ENCODE measurements at regions not wholly inside any gene's neighbourhood (a gene's known extent, or its start where the extent isn't known, plus 50 kb on each side); places are given as distances from the start of the nearest gene placed in this dataset.
A peak's percentile ranks its signal among the peaks of the same experiment; 100 is the strongest.
"Not testable (repeated sequence)": the region's sequence is repeated elsewhere in the genome, so short reads cannot be mapped to it uniquely, and the experiment has no call there.

DNA sequence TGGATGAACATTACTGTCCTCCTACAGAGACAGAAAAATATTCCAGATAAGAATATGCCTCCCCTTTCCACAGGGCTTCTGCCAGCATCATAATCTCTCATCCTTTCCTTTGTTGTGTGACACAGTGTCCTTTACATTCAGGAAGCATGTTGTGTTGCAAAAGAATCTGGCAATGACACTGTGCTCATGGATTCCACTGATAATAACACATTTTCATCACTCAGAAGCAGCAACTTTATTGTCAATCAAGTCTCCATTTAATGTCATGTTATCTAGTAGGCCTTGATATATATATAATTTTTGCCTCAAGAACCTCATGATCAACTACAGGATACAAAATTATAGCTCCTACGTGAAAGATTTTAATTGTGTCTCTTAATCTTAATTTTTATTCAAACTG is 833.9 kb downstream of the FSTL5 start:
- no peak overlapping the region for H3K4me3 ChIP-seq (ENCODE audit: low read depth, low read length)
- DNase-seq (ENCODE audit: low read depth): no peak

DNA sequence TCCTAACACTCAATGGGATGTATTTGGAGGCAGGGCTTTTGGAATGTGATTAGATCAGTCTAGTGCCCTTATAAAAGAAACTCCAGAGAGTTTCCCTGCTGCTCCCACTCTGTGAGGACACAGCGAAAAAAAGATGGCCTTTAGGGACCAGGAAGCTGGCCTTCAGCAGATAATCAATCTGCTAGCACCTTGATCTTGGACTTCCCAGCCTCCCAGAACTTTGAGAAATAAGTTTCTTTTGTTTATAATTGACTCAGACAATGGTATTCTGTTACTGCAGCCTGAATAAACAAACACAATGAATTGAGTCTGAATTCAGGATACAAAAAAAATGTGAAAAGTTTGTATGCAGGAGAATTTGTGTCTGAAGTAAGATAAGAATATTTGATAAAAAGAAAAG is 842.1 kb downstream of the FSTL5 start:
- H3K4me3 ChIP-seq (ENCODE audit: low read depth, low read length): no peak overlapping the region
- no peak for DNase-seq (ENCODE audit: low read depth)

- H3K4me3 ChIP-seq (ENCODE audit: low read depth, low read length): no peak overlapping the region
- DNase-seq (ENCODE audit: low read depth): no peak
Observed at GRCh38 chr4:161320377-161320776, 843.4 kb downstream of the FSTL5 start.

DNA sequence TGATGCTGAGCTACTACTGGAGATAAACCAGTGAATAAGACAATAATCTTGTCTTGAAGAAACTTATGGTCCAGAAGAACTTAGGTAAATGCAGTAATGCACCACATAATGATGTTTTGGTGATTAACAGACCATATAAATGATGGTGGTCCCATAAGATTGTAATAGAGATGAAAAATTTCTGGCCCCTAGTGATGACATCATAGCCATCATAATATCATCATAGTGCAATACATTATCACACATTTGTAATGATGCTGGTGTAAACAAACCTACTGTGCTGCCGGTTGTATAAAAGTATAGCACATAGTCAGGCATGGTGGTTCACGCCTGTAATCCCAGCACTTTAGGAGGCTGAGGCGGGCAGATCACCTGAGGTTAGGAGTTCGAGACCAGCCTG is 846.8 kb downstream of the FSTL5 start:
- no peak for DNase-seq (ENCODE audit: low read depth)
- H3K4me3 ChIP-seq (ENCODE audit: low read depth, low read length): no peak overlapping the region

DNA sequence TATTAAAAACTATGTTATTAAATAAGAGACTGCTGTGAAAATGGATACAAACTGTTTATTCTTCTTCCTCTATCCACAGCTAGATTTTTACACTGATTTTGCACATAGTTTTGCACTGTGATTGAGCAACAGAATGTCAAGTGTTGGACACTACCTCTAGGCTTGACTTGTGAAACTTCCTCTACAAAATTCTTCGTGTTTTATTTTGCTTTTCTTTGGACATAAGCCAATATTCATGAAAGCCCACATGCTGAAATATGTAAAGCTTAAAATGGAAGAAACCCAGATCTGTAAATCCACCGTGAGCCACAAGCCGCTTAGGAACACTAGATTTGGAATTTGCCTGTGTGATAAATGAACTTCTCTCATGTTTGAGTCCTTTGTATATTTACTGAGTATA is 849.4 kb downstream of the FSTL5 start:
- no peak for DNase-seq (ENCODE audit: low read depth)
- H3K4me3 ChIP-seq (ENCODE audit: low read depth, low read length): no peak overlapping the region

DNA sequence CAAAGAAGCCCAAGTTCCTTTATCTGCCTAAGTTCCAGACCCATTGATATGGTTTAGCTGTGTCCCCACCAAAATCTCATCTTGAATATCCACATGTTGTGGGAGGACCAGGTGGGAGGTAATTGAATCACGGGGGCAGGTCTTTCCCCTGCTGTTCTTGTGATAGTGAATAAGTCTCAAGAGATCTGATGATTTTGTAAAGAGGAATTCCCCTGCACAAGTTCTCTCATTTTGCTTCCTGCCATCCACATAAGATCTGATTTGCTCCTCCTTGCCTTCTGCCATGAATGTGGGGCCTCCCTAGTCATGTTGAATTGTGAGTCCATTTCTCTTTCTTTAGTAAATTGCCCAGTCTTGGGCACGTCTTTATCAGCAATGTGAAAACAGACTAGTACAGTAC is 860.2 kb downstream of the FSTL5 start:
- H3K4me3 ChIP-seq (ENCODE audit: low read depth, low read length): no peak overlapping the region
- DNase-seq (ENCODE audit: low read depth): no peak

GRCh38 chr4:161291222-161291621 is 872.6 kb downstream of the FSTL5 start:
- H3K4me3 ChIP-seq (ENCODE audit: low read depth, low read length): no peak overlapping the region
- no peak for DNase-seq (ENCODE audit: low read depth)

DNA sequence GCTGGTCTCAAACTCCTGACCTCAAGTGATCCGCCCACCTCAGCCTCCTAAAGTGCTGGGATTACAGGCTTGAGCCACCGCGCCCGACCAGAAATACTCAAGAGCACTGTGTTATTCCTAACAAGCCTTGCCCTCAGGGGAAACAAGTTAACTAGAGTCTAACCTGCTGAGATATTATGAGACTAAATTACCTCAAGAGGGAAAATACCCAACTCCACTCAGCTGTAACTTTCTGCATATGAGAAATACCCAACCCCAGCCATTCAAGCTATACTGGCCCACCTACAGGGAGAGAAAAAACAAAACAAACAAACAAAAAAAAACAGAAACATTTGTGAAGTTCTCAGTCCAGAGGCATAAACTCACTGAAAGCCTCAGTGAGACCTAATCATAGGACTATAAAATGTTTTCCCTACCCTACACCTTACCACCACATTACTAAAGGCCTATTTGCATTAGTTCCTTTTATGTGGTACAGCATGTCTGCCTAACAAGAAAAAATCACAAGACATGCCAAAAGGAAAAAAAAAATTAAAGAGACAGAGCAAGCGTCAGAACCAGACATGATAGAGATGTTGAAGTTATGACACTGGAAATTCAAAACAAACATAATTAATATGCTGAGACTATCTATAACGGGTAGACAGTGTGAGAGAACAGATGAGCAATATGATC is 876.0 kb downstream of the FSTL5 start:
- no peak overlapping the region for H3K4me3 ChIP-seq (ENCODE audit: low read depth, low read length)
- no peak for DNase-seq (ENCODE audit: low read depth)

GRCh38 chr4:161285461-161285860 is 878.3 kb downstream of the FSTL5 start:
- no peak for DNase-seq (ENCODE audit: low read depth)
- no peak overlapping the region for H3K4me3 ChIP-seq (ENCODE audit: low read depth, low read length)

DNA sequence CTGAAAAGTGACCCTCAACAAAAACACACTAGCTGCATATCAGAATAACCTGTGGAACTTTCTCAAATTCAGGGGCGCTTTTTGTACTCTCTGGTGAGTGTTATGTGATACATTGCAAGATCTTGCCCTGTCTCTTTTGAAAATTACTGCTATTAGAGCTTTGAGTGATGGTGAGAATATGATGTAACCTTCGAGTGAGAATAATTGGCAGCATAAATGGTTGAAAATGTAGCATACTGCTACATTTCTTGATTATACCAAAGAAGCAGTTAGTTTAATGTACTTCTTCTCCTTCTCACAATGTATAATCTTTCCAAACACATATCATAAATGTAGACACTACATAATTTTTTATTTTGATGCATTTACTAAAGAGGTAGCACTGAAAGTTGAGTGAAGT is 882.9 kb downstream of the FSTL5 start:
- DNase-seq (ENCODE audit: low read depth): no peak
- no peak overlapping the region for H3K4me3 ChIP-seq (ENCODE audit: low read depth, low read length)

DNA sequence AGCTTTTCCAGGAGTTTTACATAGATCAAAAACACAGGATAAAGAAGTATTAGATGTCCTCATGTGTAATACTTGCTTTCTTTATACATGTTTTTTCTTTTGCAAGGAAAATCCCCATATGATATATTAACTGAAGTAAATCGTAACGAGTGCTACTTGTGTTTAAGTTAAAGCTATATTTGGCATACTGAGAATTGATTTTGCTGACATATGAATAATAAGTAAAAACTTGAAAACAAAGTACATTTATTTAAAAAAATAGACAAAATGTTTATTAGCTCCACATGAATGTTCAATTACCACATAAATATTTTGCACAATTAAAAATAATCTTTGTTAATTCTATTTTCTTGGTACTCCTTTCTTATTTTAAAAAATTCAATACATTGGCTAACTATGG is 884.7 kb downstream of the FSTL5 start:
- no peak overlapping the region for H3K4me3 ChIP-seq (ENCODE audit: low read depth, low read length)
- DNase-seq (ENCODE audit: low read depth): no peak

DNA sequence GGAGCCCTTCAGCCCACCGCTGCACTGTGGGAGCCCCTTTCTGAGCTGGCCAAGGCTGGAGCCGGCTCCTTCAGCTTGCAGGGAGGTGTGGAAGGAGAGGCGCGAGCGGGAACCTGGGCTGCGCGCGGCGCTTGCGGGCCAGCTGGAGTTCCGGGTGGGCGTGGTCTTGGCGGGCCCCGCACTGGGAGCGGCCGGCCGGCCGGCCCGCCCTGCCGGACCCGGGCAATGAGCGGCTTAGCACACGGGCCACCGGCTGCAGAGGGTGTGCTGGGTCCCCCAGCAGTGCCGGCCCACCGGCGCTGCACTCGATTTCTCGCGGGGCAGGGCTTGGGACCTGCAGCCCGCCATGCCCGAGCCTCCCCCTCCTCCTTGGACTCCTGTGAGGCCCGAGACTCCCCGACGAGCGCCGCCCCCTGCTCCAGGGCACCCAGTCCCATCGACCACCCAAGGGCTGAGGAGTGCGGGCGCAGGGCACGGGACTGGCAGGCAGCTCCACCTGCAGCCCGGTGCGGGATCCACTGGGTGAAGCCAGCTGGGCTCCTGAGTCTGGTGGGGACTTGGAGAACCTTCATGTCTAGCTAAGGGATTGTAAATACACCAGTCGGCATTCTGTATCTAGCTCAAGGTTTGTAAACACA is 886.5 kb downstream of the FSTL5 start:
- H3K4me3 ChIP-seq (ENCODE audit: low read depth, low read length); DNase-seq (ENCODE audit: low read depth): not testable (repeated sequence)

DNA sequence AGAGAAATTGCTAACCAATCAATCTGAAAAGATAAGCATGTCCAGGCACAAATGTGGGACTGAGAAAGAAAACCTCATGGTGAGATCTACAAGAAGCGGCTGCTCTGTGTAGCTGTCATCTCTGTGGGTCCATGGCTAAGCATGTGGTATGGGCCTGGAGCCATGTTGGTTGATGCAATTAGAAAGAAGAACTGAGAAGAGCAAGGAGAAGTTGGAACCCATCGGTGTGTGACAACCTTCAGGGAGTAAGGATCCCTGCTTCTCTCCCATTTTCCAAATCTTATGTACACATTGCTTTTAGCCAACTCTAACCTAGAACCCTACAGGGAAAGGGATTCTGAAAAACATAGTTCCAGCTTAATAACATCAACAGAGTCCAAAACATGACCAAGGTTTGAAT is 890.2 kb downstream of the FSTL5 start:
- no peak for DNase-seq (ENCODE audit: low read depth)
- H3K4me3 ChIP-seq (ENCODE audit: low read depth, low read length): no peak overlapping the region

DNA sequence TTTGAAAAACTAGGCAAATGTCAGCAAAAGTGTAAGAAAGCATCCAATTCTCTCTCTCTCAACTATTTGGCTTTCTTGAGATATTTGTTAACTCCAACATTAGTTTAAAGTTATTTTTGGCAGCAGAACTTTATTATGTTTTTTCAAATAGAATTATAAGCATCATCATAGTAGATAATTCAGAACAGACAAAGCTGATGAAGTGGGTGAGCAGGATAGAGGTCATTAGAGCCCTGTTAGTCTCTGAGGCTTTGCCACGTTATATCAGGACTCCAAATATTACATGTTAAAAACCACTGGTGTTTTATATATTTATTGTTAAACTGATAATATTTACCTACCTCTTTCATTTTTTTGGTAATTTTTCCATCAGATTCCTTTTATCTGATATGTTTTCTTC is 903.0 kb downstream of the FSTL5 start:
- DNase-seq (ENCODE audit: low read depth): no peak
- H3K4me3 ChIP-seq (ENCODE audit: low read depth, low read length): no peak overlapping the region

DNA sequence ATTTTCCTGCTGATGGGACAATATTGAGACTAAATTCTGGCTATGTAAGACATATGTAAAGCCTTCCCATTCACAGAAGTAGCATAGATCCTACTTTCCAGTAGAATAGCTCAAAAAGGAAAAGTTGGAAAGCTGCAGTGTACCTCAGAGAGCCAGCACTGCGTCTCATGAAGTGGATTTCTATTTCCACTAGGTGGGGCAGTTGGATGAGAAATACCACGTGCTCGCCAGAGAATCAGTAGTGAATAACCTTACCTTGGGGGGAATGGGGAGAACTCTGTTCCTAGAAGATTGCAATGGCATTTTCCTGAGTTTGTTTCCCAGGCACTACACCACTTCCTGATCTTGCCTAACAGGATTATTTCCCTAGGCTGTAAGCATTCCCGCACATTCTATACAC is 907.1 kb downstream of the FSTL5 start:
- no peak overlapping the region for H3K4me3 ChIP-seq (ENCODE audit: low read depth, low read length)
- DNase-seq (ENCODE audit: low read depth): no peak

GRCh38 chr4:161256172-161256571 is 907.6 kb downstream of the FSTL5 start:
- no peak for DNase-seq (ENCODE audit: low read depth)
- H3K4me3 ChIP-seq (ENCODE audit: low read depth, low read length): no peak overlapping the region

GRCh38 chr4:161254375-161254774 is 909.4 kb downstream of the FSTL5 start:
- DNase-seq (ENCODE audit: low read depth): no peak

DNA sequence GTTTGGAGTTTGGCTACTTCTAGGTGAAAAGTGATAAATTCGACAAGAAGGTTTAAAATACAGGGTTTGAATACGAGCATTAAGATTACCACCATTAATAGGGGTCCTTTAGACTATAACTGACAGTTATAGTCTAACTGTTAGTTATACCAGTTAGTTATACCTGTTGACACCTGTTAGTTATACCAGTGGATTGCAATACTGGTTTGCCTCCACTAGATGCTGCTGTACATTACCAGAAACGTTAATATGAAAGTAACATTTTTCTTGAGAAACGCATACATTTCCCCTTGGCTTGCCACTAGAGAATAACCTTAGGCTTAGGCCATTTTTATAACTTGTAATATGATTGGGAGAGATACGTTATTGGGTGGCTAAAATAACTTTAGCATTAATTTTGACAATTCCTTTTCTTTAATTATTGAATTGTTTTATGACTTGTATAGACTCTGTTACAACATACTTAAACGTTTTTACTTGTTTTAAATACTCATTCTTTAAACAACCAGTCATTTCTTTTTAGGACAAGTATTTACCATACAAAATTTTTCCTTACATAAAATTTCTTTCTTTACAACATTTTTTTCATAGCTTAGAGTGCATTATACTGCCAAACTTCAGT is 911.2 kb downstream of the FSTL5 start:
- no peak overlapping the region for H3K4me3 ChIP-seq (ENCODE audit: low read depth, low read length)
- no peak for DNase-seq (ENCODE audit: low read depth)

More at GRCh38 chr4:161254375-161254774, 909.4 kb downstream of the FSTL5 start:
- H3K4me3 ChIP-seq (ENCODE audit: low read depth, low read length): no peak overlapping the region

DNA sequence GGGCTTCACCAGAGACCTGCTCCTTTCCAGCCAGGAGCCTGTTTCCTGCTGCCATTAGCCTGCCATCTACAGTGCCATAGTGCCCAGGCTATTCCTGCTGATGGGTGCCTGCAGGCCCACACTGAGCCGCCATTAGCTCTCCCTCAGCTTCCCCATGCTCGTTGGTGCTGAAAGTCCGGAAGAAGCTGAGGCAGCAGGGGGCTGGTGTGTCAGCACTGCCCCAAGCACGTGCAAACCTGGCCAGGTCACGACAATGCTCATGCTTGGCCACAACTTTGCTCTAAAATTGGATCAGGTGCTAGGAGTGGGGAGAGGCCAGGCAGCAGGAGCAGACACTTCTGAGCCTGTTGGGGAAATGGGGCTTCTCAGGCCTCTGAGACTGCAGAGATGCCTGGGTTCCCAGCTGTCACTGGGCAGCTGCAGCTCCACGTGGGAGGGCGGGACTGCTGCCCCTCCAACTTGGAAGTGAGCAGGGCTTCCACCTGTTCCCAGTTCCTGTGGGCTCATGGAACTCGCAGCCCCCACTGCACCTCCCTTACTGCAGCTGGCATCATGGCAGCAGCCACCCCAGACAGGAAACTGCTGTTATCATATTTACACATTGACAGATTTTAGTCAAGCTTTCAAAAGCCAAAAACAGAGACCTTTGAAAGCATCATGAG is 913.9 kb downstream of the FSTL5 start:
- DNase-seq (ENCODE audit: low read depth): peak; percentile 39
- H3K4me3 ChIP-seq (ENCODE audit: low read depth, low read length): no peak overlapping the region

GRCh38 chr4:161248880-161249279 is 914.9 kb downstream of the FSTL5 start:
- H3K4me3 ChIP-seq (ENCODE audit: low read depth, low read length): no peak overlapping the region
- no peak for DNase-seq (ENCODE audit: low read depth)

- H3K4me3 ChIP-seq (ENCODE audit: low read depth, low read length): no peak overlapping the region
- no peak for DNase-seq (ENCODE audit: low read depth)
Observed at GRCh38 chr4:161247831-161248230, 916.0 kb downstream of the FSTL5 start.
